Astrocyte (in vitro differentiated cells and primary cell): ENCODE measurements at regions not wholly inside any gene's neighbourhood (a gene's known extent, or its start where the extent isn't known, plus 50 kb on each side); places are given as distances from the start of the nearest gene placed in this dataset.

Experiments used
- CTCF ChIP-seq: IDR thresholded peaks from 2 replicates; pipeline ENCODE4 v1.5.1; 2011; ENCODE audit warnings: low read depth, mild to moderate bottlenecking, inconsistent platforms, low read length, moderate library complexity; ENCODE audit not compliant: insufficient read depth
- EZH2 ChIP-seq: IDR thresholded peaks from 2 replicates; pipeline ENCODE4 v1.6.1; 2012; ENCODE audit warnings: mild to moderate bottlenecking, low read length, inconsistent platforms; ENCODE audit not compliant: insufficient read depth

- TF ChIP-seq CTCF (no peak), EZH2 (no peak)
Measured at GRCh38 chr1:98472878-98473277, 188.6 kb upstream of the SNX7 start.
